ENCODE measurements at regions not wholly inside any gene's neighbourhood (a gene's known extent, or its start where the extent isn't known, plus 50 kb on each side); places are given as distances from the start of the nearest gene placed in this dataset.

DNA sequence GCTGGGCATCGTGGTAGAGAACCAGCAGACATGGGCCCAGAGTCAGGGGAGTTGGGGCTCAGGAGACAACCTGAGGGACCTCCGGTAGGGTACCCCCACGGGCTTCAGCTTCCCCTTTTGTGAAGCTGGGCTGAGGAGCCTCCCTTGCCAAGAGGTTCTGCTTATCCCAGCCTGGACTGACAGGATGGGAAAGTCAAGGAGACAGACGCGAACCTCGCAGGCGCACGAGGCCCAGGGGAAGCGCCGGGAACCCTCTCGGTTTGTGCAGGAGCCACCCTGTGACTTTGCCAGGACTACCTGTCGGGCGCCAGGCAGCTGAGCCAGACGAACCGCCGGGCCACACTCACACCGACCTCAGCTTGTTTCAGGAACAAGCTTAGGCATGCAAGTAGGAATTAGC is 566.1 kb downstream of the BRD1 start:
- H3K9me3 Mint-ChIP-seq: peaks cover 5% of the 10 kb centered on the region; the same call in 2 of the 3 replicates
- H3K27me3 Mint-ChIP-seq (ENCODE audit: insufficient read depth, low read depth, poor library complexity): peaks cover 12% of the 10 kb centered on the region
- no peaks in the 10 kb centered on the region for H4K20me1 ChIP-seq (replicated peaks; ENCODE audit: insufficient read depth)
- DNase-seq (ENCODE audit: low spot score): no peak
- no peaks in the 10 kb centered on the region for H3K27me3 ChIP-seq (ENCODE audit: insufficient read depth)
- TF ChIP-seq EZH2phosphoT487 (IDR thresholded peaks at IDR 0.05; ENCODE audit: unreplicated experiment) (no peak), ZNF114 (CRISPR knock-in tag; IDR thresholded peaks at IDR 0.05) (no peak), POLR2AphosphoS5 (IDR thresholded peaks at IDR 0.05; ENCODE audit: low read depth) (no peak), NANOG (IDR thresholded peaks at IDR 0.05; ENCODE audit: borderline replicate concordance) (no peak), ZNF331 (CRISPR knock-in tag; IDR thresholded peaks at IDR 0.05; ENCODE audit: low read depth) (no peak), JUNB (IDR thresholded peaks at IDR 0.05; ENCODE audit: unreplicated experiment) (no peak)
- TF ChIP-seq, protein P1, sequence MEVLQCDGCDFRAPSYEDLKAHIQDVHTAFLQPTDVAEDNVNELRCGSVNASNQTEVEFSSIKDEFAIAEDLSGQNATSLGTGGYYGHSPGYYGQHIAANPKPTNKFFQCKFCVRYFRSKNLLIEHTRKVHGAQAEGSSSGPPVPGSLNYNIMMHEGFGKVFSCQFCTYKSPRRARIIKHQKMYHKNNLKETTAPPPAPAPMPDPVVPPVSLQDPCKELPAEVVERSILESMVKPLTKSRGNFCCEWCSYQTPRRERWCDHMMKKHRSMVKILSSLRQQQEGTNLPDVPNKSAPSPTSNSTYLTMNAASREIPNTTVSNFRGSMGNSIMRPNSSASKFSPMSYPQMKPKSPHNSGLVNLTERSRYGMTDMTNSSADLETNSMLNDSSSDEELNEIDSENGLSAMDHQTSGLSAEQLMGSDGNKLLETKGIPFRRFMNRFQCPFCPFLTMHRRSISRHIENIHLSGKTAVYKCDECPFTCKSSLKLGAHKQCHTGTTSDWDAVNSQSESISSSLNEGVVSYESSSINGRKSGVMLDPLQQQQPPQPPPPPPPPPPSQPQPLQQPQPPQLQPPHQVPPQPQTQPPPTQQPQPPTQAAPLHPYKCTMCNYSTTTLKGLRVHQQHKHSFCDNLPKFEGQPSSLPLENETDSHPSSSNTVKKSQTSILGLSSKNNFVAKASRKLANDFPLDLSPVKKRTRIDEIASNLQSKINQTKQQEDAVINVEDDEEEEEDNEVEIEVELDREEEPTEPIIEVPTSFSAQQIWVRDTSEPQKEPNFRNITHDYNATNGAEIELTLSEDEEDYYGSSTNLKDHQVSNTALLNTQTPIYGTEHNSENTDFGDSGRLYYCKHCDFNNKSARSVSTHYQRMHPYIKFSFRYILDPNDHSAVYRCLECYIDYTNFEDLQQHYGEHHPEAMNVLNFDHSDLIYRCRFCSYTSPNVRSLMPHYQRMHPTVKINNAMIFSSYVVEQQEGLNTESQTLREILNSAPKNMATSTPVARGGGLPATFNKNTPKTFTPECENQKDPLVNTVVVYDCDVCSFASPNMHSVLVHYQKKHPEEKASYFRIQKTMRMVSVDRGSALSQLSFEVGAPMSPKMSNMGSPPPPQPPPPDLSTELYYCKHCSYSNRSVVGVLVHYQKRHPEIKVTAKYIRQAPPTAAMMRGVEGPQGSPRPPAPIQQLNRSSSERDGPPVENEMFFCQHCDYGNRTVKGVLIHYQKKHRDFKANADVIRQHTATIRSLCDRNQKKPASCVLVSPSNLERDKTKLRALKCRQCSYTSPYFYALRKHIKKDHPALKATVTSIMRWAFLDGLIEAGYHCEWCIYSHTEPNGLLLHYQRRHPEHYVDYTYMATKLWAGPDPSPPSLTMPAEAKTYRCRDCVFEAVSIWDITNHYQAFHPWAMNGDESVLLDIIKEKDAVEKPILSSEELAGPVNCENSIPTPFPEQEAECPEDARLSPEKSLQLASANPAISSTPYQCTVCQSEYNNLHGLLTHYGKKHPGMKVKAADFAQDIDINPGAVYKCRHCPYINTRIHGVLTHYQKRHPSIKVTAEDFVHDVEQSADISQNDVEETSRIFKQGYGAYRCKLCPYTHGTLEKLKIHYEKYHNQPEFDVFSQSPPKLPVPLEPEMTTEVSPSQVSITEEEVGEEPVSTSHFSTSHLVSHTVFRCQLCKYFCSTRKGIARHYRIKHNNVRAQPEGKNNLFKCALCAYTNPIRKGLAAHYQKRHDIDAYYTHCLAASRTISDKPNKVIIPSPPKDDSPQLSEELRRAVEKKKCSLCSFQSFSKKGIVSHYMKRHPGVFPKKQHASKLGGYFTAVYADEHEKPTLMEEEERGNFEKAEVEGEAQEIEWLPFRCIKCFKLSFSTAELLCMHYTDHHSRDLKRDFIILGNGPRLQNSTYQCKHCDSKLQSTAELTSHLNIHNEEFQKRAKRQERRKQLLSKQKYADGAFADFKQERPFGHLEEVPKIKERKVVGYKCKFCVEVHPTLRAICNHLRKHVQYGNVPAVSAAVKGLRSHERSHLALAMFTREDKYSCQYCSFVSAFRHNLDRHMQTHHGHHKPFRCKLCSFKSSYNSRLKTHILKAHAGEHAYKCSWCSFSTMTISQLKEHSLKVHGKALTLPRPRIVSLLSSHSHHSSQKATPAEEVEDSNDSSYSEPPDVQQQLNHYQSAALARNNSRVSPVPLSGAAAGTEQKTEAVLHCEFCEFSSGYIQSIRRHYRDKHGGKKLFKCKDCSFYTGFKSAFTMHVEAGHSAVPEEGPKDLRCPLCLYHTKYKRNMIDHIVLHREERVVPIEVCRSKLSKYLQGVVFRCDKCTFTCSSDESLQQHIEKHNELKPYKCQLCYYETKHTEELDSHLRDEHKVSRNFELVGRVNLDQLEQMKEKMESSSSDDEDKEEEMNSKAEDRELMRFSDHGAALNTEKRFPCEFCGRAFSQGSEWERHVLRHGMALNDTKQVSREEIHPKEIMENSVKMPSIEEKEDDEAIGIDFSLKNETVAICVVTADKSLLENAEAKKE (CRISPR knock-in tag; IDR thresholded peaks at IDR 0.05): no peak
- TF ChIP-seq, protein P2, sequence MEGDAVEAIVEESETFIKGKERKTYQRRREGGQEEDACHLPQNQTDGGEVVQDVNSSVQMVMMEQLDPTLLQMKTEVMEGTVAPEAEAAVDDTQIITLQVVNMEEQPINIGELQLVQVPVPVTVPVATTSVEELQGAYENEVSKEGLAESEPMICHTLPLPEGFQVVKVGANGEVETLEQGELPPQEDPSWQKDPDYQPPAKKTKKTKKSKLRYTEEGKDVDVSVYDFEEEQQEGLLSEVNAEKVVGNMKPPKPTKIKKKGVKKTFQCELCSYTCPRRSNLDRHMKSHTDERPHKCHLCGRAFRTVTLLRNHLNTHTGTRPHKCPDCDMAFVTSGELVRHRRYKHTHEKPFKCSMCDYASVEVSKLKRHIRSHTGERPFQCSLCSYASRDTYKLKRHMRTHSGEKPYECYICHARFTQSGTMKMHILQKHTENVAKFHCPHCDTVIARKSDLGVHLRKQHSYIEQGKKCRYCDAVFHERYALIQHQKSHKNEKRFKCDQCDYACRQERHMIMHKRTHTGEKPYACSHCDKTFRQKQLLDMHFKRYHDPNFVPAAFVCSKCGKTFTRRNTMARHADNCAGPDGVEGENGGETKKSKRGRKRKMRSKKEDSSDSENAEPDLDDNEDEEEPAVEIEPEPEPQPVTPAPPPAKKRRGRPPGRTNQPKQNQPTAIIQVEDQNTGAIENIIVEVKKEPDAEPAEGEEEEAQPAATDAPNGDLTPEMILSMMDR (conservative IDR thresholded peaks at IDR 0.05; ENCODE audit: low read depth in 2 of 2): no peak
- no peak overlapping the region for H3K4me3 Mint-ChIP-seq
- H3K27ac Mint-ChIP-seq: no peak overlapping the region
- peaks cover 3% of the 10 kb centered on the region; the same call in 2 of the 3 replicates for H3K36me3 Mint-ChIP-seq (ENCODE audit: low read depth)
- no peaks in the 10 kb centered on the region for H3K79me2 ChIP-seq (replicated peaks; ENCODE audit: insufficient read depth)
- no peak overlapping the region for H3K27ac ChIP-seq (ENCODE audit: low read depth)
- no peak overlapping the region for H3K4me2 ChIP-seq
- H3K9me2 ChIP-seq (ENCODE audit: insufficient read depth): no peaks in the 10 kb centered on the region
- no peak for ATAC-seq
- peaks cover 3% of the 10 kb centered on the region for H3K4me1 Mint-ChIP-seq
- H3K36me3 ChIP-seq (ENCODE audit: insufficient read depth): peaks cover 3% of the 10 kb centered on the region; the same call in 1 of the 2 replicates
- no peak overlapping the region for H3K4me3 ChIP-seq
- no peaks in the 10 kb centered on the region for H3F3A ChIP-seq (replicated peaks; ENCODE audit: low read depth)
- H2AFZ ChIP-seq: no peak overlapping the region
- H3K4me1 ChIP-seq (ENCODE audit: insufficient read depth): no peaks in the 10 kb centered on the region

All from GM23338 (cell line).